ENCODE measurements at regions not wholly inside any gene's neighbourhood (a gene's known extent, or its start where the extent isn't known, plus 50 kb on each side); places are given as distances from the start of the nearest gene placed in this dataset.
"Not testable (repeated sequence)": the region's sequence is repeated elsewhere in the genome, so short reads cannot be mapped to it uniquely, and the experiment has no call there.

DNA sequence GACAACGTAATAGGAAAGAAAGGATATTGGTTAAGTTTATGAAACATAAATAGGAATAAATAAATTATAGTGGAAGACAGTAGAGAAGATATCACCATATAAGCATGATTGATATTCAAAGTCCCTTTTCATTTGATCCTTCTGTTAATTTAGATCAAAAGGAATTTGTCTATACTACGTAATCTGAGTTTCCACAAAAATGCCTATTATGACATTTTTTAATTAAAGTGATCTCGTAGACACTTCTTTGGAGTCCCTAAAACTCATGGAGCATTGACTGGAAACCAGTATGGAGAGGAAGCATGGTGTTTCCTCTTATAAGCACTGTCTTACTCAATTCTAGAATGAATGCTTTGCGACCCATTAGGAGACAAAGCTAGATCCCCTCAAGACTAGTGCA is 411.4 kb upstream of the SPHKAP start:
- Mint-ChIP-seq H3K4me1 (peaks cover 32% of the 10 kb centered on the region), H3K27me3 (ENCODE audit: low read depth) (no peaks in the 10 kb centered on the region), H3K4me3 (no peak overlapping the region), H3K9me3 (peaks cover 16% of the 10 kb centered on the region), H3K27ac (ENCODE audit: unreplicated experiment) (no peak overlapping the region), H3K36me3 (ENCODE audit: low read depth) (peaks cover 2% of the 10 kb centered on the region)
- no peak for DNase-seq (ENCODE audit: low read depth, low spot score)
- TF ChIP-seq, protein P1, sequence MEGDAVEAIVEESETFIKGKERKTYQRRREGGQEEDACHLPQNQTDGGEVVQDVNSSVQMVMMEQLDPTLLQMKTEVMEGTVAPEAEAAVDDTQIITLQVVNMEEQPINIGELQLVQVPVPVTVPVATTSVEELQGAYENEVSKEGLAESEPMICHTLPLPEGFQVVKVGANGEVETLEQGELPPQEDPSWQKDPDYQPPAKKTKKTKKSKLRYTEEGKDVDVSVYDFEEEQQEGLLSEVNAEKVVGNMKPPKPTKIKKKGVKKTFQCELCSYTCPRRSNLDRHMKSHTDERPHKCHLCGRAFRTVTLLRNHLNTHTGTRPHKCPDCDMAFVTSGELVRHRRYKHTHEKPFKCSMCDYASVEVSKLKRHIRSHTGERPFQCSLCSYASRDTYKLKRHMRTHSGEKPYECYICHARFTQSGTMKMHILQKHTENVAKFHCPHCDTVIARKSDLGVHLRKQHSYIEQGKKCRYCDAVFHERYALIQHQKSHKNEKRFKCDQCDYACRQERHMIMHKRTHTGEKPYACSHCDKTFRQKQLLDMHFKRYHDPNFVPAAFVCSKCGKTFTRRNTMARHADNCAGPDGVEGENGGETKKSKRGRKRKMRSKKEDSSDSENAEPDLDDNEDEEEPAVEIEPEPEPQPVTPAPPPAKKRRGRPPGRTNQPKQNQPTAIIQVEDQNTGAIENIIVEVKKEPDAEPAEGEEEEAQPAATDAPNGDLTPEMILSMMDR (conservative IDR thresholded peaks at IDR 0.05), result no peak

DNA sequence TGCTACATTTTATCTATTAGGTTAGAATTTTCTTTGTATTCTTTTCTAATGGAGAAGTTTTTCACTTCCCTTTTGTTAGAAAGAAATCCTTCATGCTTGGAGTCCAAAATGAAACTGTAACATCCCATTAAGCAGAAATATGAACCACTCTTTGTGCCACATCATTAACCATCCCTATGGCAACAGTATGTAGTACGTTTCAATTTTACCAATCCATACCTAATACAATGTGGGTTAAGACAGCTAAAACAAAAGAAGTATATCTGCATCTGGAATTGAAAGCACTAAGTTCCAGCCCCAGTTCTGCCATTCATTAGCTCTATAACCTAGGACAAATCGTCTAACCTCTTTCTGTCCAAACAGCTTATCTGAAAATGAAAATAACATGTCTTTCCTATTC is 409.2 kb upstream of the SPHKAP start:
- H3K27me3 Mint-ChIP-seq (ENCODE audit: low read depth), result no peaks in the 10 kb centered on the region
- H3K27ac Mint-ChIP-seq (ENCODE audit: unreplicated experiment), result no peak overlapping the region
- H3K4me1 Mint-ChIP-seq, result peaks cover 21% of the 10 kb centered on the region
- H3K36me3 Mint-ChIP-seq (ENCODE audit: low read depth), result peaks cover 2% of the 10 kb centered on the region
- DNase-seq (ENCODE audit: low read depth, low spot score), result no peak
- TF ChIP-seq, protein P1 (conservative IDR thresholded peaks at IDR 0.05), result no peak
- H3K9me3 Mint-ChIP-seq, result peaks cover 11% of the 10 kb centered on the region
- no peak overlapping the region for H3K4me3 Mint-ChIP-seq

DNA sequence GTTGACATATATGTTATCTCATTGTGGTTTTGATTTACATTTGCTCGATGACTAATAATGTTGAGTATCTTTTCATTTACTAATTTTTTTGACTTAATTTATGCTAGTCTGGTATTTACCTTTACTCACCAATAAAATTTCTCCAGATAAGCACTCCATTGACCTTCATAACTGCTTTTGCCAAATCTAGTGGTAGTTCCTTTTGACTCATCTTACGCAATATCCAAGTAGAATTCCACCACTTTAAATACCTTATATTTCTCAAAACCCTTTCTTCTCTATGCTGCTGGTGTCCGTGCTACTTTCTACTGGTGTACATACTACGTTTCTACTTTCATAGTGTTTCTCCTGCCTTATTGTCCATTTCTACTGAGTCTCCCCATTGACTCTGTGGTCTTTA is 407.6 kb upstream of the SPHKAP start:
- Mint-ChIP-seq H3K4me1 (peaks cover 6% of the 10 kb centered on the region), H3K4me3 (no peak overlapping the region), H3K27me3 (ENCODE audit: low read depth) (no peaks in the 10 kb centered on the region), H3K36me3 (ENCODE audit: low read depth) (peaks cover 2% of the 10 kb centered on the region), H3K27ac (ENCODE audit: unreplicated experiment) (no peak overlapping the region), H3K9me3 (peaks cover 13% of the 10 kb centered on the region)
- DNase-seq (ENCODE audit: low read depth, low spot score), result no peak
- TF ChIP-seq, protein P1 (conservative IDR thresholded peaks at IDR 0.05), result no peak

DNA sequence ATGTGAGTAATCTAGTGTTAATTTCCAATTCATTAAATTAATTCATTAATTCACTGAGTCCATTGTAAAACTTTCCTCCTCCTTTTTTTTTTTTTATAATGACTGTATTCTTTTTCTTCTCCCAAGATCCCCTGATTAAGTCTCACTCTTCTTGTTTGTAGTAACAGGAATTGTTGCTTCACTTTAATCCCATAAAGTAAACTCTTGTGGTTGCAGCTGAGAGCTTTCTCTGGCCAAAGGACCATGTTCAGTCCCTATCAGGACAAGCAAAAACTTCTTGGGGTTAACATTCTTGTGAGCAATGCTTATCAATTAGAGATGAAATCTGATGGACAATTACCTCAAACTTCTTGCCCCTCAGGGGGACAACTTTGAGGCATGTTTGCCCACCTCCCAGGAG is 400.2 kb upstream of the SPHKAP start:
- H3K4me1 Mint-ChIP-seq, result no peaks in the 10 kb centered on the region
- no peak for DNase-seq (ENCODE audit: low read depth, low spot score)
- no peaks in the 10 kb centered on the region for H3K27me3 Mint-ChIP-seq (ENCODE audit: low read depth)
- H3K4me3 Mint-ChIP-seq, result no peak overlapping the region
- H3K9me3 Mint-ChIP-seq, result peaks cover 3% of the 10 kb centered on the region
- H3K27ac Mint-ChIP-seq (ENCODE audit: unreplicated experiment), result no peak overlapping the region
- TF ChIP-seq, protein P1 (conservative IDR thresholded peaks at IDR 0.05), result no peak
- no peaks in the 10 kb centered on the region for H3K36me3 Mint-ChIP-seq (ENCODE audit: low read depth)

DNA sequence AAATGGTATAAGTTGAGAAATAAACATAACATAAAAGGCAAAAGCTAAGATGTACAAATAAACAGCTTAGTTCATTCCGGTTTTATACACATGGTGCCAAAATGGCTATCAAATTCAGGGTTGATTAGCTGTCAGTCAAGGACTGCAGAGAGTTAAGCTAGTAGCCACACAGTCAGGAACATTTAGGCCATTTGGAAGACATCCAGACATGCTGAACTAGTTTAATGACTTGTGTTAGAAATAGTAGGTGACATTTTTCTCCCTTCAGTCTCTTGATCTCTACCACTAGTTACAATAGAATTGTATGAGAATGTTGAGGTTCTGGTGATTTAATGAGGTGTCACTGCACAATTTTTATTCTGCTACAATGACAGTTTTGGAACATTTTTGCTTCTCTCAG is 394.4 kb upstream of the SPHKAP start:
- H3K4me3 Mint-ChIP-seq, result no peak overlapping the region
- TF ChIP-seq, protein P1 (conservative IDR thresholded peaks at IDR 0.05), result no peak
- no peak for DNase-seq (ENCODE audit: low read depth, low spot score)
- H3K4me1 Mint-ChIP-seq, result no peaks in the 10 kb centered on the region
- no peak overlapping the region for H3K27ac Mint-ChIP-seq (ENCODE audit: unreplicated experiment)
- no peaks in the 10 kb centered on the region for H3K36me3 Mint-ChIP-seq (ENCODE audit: low read depth)
- no peaks in the 10 kb centered on the region for H3K27me3 Mint-ChIP-seq (ENCODE audit: low read depth)
- no peaks in the 10 kb centered on the region for H3K9me3 Mint-ChIP-seq

DNA sequence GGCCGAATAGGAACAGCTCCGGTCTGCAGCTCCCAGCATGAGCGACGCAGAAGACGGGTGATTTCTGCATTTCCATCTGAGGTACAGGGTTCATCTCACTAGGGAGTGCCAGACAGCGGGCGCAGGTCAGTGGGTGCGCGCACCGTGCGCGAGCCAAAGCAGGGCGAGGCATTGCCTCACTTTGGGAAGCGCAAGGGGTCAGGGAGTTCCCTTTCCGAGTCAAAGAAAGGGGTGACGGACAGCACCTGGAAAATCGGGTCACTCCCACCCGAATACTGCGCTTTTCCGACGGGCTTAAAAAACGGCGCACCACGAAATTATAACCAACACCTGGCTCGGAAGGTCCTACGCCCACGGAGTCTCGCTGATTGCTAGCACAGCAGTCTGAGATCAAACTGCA is 386.8 kb upstream of the SPHKAP start:
- H3K4me3 Mint-ChIP-seq; H3K4me1 Mint-ChIP-seq; H3K36me3 Mint-ChIP-seq (ENCODE audit: low read depth); H3K27ac Mint-ChIP-seq (ENCODE audit: unreplicated experiment); H3K27me3 Mint-ChIP-seq (ENCODE audit: low read depth); DNase-seq (ENCODE audit: low read depth, low spot score); H3K9me3 Mint-ChIP-seq: not testable (repeated sequence)

All from neural crest cell (in vitro differentiated cells).